MM.1S (cell line): ENCODE measurements at regions not wholly inside any gene's neighbourhood (a gene's known extent, or its start where the extent isn't known, plus 50 kb on each side); places are given as distances from the start of the nearest gene placed in this dataset.

Experiments used
- CTCF ChIP-seq: fragments of 300-600 bp; sonication (generic); IDR thresholded peaks from 2 replicates; pipeline ENCODE4 v1.5.1; 2016; ENCODE audit warnings: antibody characterized with exemption, low read length, mixed read lengths
- EZH2 ChIP-seq: fragments of 300-600 bp; sonication (generic); optimal IDR thresholded peaks from 2 replicates; pipeline ENCODE3; 2017; ENCODE audit warnings: low read depth, mild to moderate bottlenecking, antibody characterized with exemption, low read length, mixed read lengths
- EZH2phosphoT487 ChIP-seq: fragments of 300-600 bp; sonication (generic); IDR thresholded peaks from 2 replicates; pipeline ENCODE4 v1.6.1; 2018; ENCODE audit warnings: antibody characterized with exemption, low read length

- TF ChIP-seq CTCF (no peak), EZH2 (no peak), EZH2phosphoT487 (no peak)
Measured at GRCh38 chr4:38560768-38561558, 103.0 kb upstream of the KLF3 start.
